HEK293T (cell line): ENCODE measurements at regions not wholly inside any gene's neighbourhood (a gene's known extent, or its start where the extent isn't known, plus 50 kb on each side); places are given as distances from the start of the nearest gene placed in this dataset.

Experiments used
- CTCF ChIA-PET: fragments of 350-600 bp; formaldehyde crosslinking; extraction: SDS; loops from one replicate; lab custom pipeline; 2021; ENCODE audit warnings: antibody characterized with exemption, inconsistent platforms; lab: Yijun Ruan, JAX
- POLR2A ChIA-PET: fragments of 350-600 bp; formaldehyde crosslinking; extraction: SDS; loops from one replicate; lab custom pipeline; 2020; ENCODE audit warnings: antibody characterized with exemption, inconsistent platforms; lab: Yijun Ruan, JAX
- DNase-seq: peaks from one replicate; pipeline ENCODE4 v3.0.0; 2012; ENCODE audit warnings: mixed read lengths; ENCODE audit errors: extremely low spot score
- ARNT ChIP-seq: fragments of 450-650 bp; IDR thresholded peaks from 2 replicates; pipeline ENCODE4 v1.6.1; 2017; ENCODE audit warnings: mild to moderate bottlenecking
- BHLHE40 ChIP-seq: fragments of 450-650 bp; IDR thresholded peaks from 2 replicates; pipeline ENCODE4 v1.6.1; 2016; ENCODE audit warnings: mild to moderate bottlenecking, moderate library complexity, borderline replicate concordance
- CTBP1 ChIP-seq: fragments of 450-650 bp; IDR thresholded peaks from 2 replicates; pipeline ENCODE4 v1.6.1; 2016; ENCODE audit warnings: borderline replicate concordance
- ELF4 ChIP-seq: fragments of 450-650 bp; IDR thresholded peaks from 2 replicates; pipeline ENCODE4 v1.6.1; 2017; ENCODE audit warnings: antibody characterized with exemption
- FOXA1 ChIP-seq: fragments of 450-650 bp; IDR thresholded peaks from 2 replicates; pipeline ENCODE4 v1.6.1; 2016; ENCODE audit warnings: mild to moderate bottlenecking
- FOXK2 ChIP-seq: fragments of 450-650 bp; IDR thresholded peaks from 2 replicates; pipeline ENCODE4 v1.6.1; 2016; ENCODE audit warnings: mild to moderate bottlenecking
- FOXM1 ChIP-seq: fragments of 450-650 bp; IDR thresholded peaks from 2 replicates; pipeline ENCODE4 v1.6.1; 2017; ENCODE audit warnings: mild to moderate bottlenecking, borderline replicate concordance
- HDGF ChIP-seq: fragments of 450-650 bp; IDR thresholded peaks from 2 replicates; pipeline ENCODE4 v1.6.1; 2017; ENCODE audit warnings: antibody characterized with exemption, borderline replicate concordance
- L3MBTL2 ChIP-seq: fragments of 450-650 bp; conservative IDR thresholded peaks from 2 replicates; pipeline ENCODE4 v1.6.1; 2016; ENCODE audit warnings: mild to moderate bottlenecking
- LEF1 ChIP-seq: fragments of 450-650 bp; IDR thresholded peaks from 2 replicates; pipeline ENCODE4 v1.6.1; 2017; ENCODE audit warnings: mild to moderate bottlenecking, borderline replicate concordance
- NFRKB ChIP-seq: fragments of 450-650 bp; IDR thresholded peaks from 2 replicates; pipeline ENCODE4 v1.6.1; 2016; ENCODE audit warnings: mild to moderate bottlenecking, moderate library complexity
- PKNOX1 ChIP-seq: fragments of 450-650 bp; IDR thresholded peaks from 2 replicates; pipeline ENCODE4 v1.6.1; 2016
- SP1 ChIP-seq: fragments of 450-650 bp; IDR thresholded peaks from 2 replicates; pipeline ENCODE4 v1.6.1; 2017
- SUZ12 ChIP-seq: fragments of 450-650 bp; IDR thresholded peaks from 2 replicates; pipeline ENCODE4 v1.6.1; 2016; ENCODE audit warnings: mild to moderate bottlenecking
- TARDBP ChIP-seq: fragments of 450-650 bp; IDR thresholded peaks from 2 replicates; pipeline ENCODE4 v1.6.1; 2016
- ZNF384 ChIP-seq: fragments of 450-650 bp; IDR thresholded peaks from 2 replicates; pipeline ENCODE4 v1.6.1; 2016

- POLR2A ChIA-PET: no interaction called here
- TF ChIP-seq CTBP1: no peak
- TF ChIP-seq SUZ12: no peak
- CTCF ChIA-PET: no interaction called here
- DNase-seq: no peak
These were observed 58.8 kb upstream of the ATP6AP2 start for GRCh38 chrX:40521868-40522450.

- ChIA-PET CTCF (no interaction called here), POLR2A (interaction anchor here (1.2 kb wide), 1 partner anchor 17 kb away, joined by 4 read pairs; no protein-coding TSS in a partner anchor)
- TF ChIP-seq SP1 (no peak), LEF1 (no peak), ARNT (no peak)
- DNase-seq: no peak
These were observed 66.4 kb upstream of the ATP6AP2 start for GRCh38 chrX:40514376-40514775.

DNA sequence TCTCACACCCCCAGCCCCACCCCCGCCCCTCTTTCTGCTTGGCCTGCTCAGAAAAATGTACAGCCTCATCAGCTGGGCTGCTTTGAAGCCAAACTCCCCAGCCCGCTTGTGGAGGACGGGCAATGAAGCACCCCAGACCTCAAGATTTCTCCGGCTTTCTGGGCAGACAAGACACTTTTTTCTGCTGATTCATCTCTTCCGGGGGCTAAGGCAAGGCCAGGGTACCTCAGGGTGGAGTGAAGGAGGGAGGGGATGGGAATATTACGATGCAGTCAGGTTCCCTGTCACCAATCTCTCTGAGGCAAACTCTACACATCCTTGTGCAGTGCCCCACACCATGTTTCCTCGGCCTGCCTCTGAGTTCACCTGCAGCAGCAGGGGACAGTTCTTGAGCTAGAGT, 66.9 kb upstream of the ATP6AP2 start:
- ChIA-PET CTCF (no interaction called here), POLR2A (interaction anchor here (1.2 kb wide), 1 partner anchor 17 kb away, joined by 4 read pairs; no protein-coding TSS in a partner anchor)
- no peak for DNase-seq
- TF ChIP-seq CTBP1 (no peak), LEF1 (no peak), ELF4 (no peak), FOXM1 (no peak), TARDBP (no peak), FOXK2 (no peak), L3MBTL2 (no peak), SUZ12 (no peak), ZNF384 (no peak), FOXA1 (no peak), PKNOX1 (no peak), HDGF (no peak), ARNT (no peak), SP1 (no peak), NFRKB (no peak), BHLHE40 (no peak)

- no peak for DNase-seq
- CTCF ChIA-PET: interaction anchor here (0.7 kb wide), 1 partner anchor 31 kb away, joined by 3 read pairs; no protein-coding TSS in a partner anchor
- TF ChIP-seq LEF1 (no peak), FOXK2 (no peak), BHLHE40 (no peak), ELF4 (no peak), FOXA1 (no peak), L3MBTL2 (no peak), PKNOX1 (no peak), FOXM1 (no peak), TARDBP (no peak), ARNT (no peak), ZNF384 (no peak), NFRKB (no peak), HDGF (no peak), SP1 (no peak), CTBP1 (no peak), SUZ12 (no peak)
- POLR2A ChIA-PET: no interaction called here
These were observed 67.8 kb upstream of the ATP6AP2 start for GRCh38 chrX:40513012-40513411.

DNA sequence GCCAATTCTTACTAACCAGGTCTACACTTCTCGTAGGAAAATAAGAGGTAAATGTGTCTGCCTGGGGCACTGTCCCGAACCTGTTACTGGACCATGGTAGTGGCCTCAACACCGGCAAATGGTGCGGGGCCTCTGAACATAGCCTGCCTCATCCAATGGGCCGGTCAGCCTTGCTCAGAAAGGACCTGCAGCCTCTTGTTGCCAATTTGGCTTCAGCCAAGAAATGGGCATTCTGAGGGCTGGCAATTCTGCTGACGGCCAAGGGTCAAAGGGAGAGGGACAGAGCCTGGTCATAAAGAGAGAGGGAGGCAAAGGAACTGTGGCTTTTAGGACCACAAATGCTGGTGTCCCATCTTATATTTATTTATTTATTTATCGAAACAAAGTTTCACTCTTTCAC, 69.5 kb upstream of the ATP6AP2 start:
- CTCF ChIA-PET: no interaction called here
- POLR2A ChIA-PET: no interaction called here
- no peak for DNase-seq
- TF ChIP-seq ELF4: no peak
- no peak for TF ChIP-seq SP1
- no peak for TF ChIP-seq PKNOX1
- TF ChIP-seq FOXK2: no peak
- no peak for TF ChIP-seq LEF1
- TF ChIP-seq SUZ12: no peak
- no peak for TF ChIP-seq TARDBP
- no peak for TF ChIP-seq ZNF384
- no peak for TF ChIP-seq BHLHE40
- no peak for TF ChIP-seq FOXM1
- TF ChIP-seq FOXA1: no peak
- no peak for TF ChIP-seq HDGF
- no peak for TF ChIP-seq CTBP1
- TF ChIP-seq L3MBTL2: no peak
- no peak for TF ChIP-seq NFRKB
- no peak for TF ChIP-seq ARNT

DNA sequence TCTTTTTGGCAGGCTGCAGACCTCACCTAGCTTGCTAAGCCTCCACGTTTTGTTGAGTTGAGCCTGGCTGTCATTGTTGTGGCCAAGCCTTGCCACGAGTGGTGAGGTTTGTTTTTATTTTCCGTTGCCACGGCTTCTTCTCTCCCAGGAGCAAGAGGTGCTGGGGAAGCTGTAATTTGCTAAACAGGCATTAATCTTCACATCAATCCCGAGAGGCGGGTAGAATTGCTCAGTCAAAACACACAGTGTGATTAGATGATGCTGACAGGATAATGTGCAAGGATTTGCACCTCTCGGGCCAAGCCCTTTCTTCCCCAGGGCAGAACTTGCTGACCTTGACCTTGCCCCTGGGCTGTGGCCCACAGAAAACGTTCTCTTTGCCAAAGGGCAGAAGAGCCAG, 72.2 kb upstream of the ATP6AP2 start:
- ChIA-PET POLR2A (no interaction called here), CTCF (no interaction called here)
- DNase-seq: no peak
- no peak for TF ChIP-seq FOXA1
- no peak for TF ChIP-seq BHLHE40
- no peak for TF ChIP-seq CTBP1
- TF ChIP-seq TARDBP: no peak
- no peak for TF ChIP-seq ZNF384
- TF ChIP-seq SP1: no peak
- TF ChIP-seq ELF4: no peak
- no peak for TF ChIP-seq HDGF
- TF ChIP-seq FOXK2: no peak
- TF ChIP-seq PKNOX1: no peak
- TF ChIP-seq L3MBTL2: no peak
- no peak for TF ChIP-seq ARNT
- TF ChIP-seq LEF1: no peak
- TF ChIP-seq SUZ12: no peak
